B cell (primary cell): ENCODE measurements at regions not wholly inside any gene's neighbourhood (a gene's known extent, or its start where the extent isn't known, plus 50 kb on each side); places are given as distances from the start of the nearest gene placed in this dataset.

Source experiments
- EZH2 ChIP-seq: IDR thresholded peaks from 2 replicates; pipeline ENCODE4 v1.6.1; 2012; ENCODE audit warnings: borderline replicate concordance, low read depth, mild to moderate bottlenecking, moderate library complexity, low read length; ENCODE audit not compliant: insufficient read depth, poor library complexity, severe bottlenecking
- TF ChIP-seq, protein P1 (sequence below): fragments of 200-600 bp; IDR thresholded peaks from one replicate; pipeline ENCODE4 v1.8.0; 2022; ENCODE audit warnings: antibody characterized with exemption, mild to moderate bottlenecking

DNA sequence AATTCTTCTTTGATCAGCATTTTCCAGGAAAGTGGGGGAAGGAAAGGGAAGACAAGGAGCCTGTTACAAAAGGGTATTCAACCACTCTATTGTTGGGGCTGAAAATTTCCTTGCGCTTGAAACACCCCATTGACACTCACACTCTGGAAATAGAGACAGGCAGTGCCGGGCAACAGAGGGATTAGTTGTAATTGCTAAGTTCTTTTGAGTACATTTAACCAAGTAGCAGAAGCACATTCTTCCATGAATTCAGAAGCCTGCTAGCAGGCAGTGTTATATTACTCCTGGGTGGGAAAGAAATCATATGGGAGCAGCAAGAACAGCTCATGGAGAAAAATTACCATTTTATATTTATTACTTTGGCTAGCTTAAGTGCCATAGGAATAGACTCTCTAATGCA is 745.5 kb downstream of the C6orf118 start:
- TF ChIP-seq, protein P1, sequence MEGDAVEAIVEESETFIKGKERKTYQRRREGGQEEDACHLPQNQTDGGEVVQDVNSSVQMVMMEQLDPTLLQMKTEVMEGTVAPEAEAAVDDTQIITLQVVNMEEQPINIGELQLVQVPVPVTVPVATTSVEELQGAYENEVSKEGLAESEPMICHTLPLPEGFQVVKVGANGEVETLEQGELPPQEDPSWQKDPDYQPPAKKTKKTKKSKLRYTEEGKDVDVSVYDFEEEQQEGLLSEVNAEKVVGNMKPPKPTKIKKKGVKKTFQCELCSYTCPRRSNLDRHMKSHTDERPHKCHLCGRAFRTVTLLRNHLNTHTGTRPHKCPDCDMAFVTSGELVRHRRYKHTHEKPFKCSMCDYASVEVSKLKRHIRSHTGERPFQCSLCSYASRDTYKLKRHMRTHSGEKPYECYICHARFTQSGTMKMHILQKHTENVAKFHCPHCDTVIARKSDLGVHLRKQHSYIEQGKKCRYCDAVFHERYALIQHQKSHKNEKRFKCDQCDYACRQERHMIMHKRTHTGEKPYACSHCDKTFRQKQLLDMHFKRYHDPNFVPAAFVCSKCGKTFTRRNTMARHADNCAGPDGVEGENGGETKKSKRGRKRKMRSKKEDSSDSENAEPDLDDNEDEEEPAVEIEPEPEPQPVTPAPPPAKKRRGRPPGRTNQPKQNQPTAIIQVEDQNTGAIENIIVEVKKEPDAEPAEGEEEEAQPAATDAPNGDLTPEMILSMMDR: no peak
- TF ChIP-seq EZH2: no peak
